AG08396 (cell line): ENCODE measurements at regions not wholly inside any gene's neighbourhood (a gene's known extent, or its start where the extent isn't known, plus 50 kb on each side); places are given as distances from the start of the nearest gene placed in this dataset.
"Not testable (repeated sequence)": the region's sequence is repeated elsewhere in the genome, so short reads cannot be mapped to it uniquely, and the experiment has no call there.

ENCODE experiments used
- DNase-seq: peaks from one replicate; pipeline ENCODE4 v3.0.0; 2012; ENCODE audit warnings: low spot score, mixed read lengths

DNA sequence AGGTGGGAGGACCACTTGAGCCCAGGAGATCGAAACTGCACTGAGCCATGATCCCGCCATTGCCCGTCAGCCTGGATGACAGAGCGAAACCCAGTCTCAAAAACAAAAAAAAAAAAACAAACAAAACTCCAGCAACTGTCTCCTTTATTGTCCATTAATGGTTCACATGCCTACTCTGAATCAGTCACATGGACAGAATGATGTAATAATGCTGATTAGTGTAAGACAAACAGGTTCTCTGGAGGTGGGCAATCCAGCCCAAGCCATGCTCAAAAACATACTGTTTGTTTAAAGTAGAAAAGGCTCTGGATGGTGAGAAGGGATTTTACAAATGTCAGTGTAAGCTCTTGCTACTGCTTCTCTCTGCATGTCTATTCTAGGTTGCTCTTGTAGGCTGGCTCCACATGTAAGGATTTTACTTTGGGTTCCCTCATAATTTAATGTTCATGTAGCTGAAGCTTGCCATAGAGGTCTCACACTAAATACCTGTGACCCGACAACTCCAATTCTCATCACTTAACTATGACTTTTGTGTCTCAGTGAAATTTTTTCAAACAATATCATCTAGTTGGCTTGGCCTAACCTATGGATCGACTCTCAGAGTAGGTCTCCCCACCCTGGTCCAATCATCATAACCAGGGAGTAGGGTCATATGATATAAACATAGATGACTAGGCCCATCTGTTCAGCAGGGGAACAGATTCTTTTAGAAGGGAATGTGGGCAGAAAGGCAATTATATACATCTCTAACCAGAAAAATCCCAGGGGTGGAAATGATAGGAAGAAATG, 83.9 kb upstream of the SLC39A10 start:
- DNase-seq, result no peak

DNA sequence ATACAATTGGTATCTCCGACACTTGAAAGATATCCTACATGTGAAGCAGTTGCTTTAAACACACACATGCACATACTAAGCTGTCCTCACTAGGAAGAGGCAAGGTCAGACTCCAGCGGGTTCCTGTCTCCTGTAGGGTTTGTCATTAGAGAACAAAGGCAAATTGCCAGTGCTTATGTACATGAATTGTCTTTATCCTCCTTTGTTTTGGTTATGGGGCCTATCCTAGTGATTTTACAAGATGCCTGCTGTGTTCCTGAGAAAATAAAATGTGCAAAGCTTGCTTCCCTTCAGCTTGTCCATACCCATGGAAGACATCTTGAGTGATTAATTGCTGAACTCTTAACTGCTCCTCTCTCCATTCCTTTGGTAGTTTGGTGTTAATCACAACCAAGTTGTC, 86.7 kb upstream of the SLC39A10 start:
- no peak for DNase-seq

DNA sequence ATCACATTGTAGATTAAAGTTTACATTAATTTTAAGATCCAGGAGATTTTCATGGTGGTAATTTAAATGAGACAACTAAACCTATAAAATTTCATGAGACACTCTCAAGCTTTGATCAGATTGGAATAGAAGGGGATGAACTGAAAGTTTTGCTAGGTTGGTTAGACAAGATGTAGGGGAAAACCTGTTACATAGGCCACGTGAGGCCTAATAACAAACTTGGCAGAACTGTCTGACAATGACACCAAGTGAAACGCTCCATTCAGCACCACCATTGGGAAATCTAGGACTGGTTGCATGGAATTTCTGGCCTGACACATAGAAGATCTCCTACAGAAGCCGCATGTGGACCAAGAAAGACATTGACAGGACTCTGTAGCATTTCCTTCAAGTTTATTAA, 87.8 kb upstream of the SLC39A10 start:
- DNase-seq, result no peak

DNA sequence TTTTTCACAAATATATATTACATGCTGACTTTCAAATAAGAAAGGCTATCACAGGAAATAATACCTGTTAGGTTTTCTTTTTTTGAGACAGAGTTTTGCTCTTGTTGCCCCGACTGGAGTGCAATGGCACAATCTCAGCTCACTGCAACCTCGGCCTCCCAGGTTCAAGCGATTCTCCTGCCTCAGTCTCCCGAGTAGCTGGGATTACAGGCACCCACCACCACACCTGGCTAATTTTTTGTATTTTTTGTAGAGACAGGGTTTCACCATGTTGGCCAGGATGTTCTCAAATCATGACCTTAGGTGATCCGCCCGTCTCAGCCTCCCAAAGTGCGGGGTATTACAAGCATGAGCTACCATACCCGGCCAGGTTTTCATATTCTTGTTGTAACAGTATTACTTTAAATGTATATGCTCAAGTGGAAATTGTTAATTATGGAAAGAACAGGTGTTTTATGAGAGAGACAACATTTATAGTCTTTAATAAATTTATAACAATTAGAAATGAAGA, 92.3 kb upstream of the SLC39A10 start:
- not testable (repeated sequence) for DNase-seq

DNA sequence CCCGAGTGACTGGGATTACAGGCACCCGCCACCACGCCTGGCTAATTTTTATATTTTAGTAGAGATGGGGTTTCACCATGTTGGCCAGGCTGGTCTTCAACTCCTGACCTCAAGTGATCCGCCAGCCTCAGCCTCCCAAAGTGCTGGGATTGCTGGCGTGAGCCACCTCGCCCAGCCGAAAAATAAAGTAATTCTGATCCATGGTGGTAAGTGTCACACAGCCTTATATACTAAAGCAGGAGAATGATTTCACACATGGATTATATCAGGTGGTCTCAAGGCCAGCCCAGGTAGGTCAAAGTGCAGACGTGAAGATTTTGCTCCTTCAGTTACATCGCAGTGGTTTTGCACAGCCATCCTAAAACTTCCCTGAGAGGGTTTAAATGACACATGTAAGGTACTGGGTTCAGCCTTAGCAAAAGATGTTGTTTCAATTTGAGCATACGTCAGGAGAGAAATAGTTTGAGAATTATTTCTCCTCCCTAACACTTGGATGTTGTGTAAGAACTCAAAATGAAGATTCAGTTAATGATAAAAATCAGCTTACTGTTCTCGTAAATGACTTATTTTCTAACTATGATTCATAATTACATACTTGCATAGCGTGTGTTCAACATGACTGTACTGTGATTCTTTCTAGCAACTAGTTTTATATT, 93.0 kb upstream of the SLC39A10 start:
- DNase-seq, result peak; percentile 63

DNA sequence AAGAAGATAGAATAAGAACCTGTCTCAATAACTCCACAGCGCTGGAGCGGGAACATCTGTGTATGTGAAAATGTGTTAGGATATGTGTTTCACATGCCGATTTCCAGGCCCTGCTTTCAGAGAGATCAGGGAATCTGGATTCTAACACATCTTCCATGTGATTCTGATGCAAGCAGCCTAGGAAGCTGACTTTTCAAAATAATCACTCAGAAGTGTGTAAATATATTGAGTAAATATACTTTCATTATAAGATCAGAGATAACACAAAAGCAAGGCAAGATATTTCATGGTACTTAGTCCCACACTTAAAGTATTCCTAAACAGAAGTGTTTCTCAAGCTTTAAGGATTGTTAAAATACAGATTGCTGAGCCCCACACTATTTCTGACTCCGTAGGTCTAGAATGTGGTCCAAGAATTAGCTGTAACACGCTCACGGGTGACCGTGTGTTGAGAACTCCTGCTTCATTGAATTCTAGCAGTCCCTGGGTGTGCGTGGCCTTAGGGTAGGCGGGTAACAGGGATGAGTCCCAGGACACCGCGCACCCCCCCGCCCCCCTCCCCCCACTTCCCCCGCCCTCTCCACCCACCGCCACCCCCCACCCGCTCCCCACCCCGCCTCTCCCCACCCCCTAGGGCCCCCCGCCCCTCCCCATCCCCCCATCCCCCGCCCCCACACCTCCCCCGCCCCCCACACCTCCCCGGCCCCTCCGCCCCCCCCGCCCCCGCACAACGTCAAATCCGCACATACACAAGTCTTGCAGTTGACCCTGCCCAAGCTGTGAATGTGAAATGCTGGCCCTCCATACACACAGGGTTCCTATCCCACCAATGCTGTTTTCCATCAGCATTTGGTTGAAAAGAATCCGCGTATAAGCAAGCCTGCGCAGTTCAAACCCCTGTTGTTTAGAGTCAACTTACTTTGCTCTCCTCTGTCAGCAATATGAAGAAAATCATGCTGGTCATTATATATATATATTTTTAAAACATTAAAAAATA, 94.2 kb upstream of the SLC39A10 start:
- DNase-seq, result no peak

DNA sequence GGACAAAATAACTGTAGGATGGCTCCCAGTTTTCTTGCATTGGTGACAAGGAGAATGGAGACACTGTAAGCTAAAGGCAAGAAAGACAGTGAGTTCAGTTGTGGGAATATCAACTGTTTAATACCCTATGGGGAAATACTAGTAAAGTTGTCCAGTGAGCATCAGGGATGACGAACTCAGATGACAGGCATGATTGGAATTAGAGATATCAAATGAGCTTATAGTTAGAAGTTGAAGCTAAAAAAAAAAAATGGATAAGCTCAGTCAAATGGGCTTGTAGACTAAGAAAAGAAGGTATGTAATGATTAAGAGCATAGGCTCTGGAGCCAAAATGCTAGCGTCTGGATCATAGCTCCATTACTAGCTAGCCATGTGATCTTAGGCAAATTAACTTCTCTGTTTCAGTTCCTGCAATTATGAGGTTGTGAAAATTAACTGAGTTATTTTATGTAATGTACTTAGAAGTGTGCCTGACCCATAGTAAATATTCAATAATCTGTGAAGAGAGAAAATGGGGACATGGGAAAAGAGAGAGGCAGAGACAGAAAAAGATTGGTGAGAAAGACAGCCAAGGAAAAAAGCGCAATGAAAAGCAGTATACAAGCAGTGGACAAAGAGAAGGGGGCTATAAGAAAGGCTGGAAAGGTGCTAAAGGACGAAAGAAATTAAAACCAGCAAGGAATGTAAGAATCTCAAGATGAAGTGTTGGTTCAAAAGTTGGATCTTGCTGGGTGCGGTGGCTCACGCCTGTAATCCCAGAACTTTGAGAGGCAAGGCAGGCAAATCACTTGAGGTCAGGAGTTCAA, 95.7 kb upstream of the SLC39A10 start:
- DNase-seq, result peak; percentile 80

DNA sequence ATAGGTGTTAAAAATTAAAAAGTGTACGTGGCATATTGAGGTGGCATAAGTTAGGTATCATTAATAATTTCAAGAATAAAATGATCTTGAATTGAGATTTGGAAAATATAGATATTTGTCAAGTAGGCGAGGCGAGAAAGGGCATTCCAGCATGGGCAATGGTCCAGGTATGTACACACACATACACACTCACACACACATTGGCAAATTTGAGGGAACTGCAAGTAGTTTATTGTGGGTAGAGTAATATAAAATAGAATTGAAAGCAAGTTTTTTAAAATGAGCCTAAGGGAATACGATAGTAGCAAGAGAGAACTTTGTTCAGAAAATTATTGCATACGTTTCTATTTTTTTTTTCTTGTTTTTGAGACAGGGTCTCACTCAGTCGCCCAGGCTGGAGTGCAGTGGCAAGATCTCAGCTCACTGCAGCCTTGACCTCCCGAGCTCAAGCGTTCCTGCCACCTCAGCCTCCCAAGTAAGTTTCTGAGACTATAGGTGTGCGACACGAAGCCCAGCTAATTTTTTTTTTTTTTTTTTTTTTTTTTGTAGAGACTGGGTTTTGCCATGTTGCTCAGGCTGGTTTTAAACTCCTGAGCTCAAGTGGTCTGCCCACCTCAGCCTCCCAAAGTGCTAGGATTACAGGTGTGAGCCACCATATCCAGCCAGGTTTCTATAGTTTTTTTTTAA, 96.7 kb upstream of the SLC39A10 start:
- DNase-seq, result no peak

DNA sequence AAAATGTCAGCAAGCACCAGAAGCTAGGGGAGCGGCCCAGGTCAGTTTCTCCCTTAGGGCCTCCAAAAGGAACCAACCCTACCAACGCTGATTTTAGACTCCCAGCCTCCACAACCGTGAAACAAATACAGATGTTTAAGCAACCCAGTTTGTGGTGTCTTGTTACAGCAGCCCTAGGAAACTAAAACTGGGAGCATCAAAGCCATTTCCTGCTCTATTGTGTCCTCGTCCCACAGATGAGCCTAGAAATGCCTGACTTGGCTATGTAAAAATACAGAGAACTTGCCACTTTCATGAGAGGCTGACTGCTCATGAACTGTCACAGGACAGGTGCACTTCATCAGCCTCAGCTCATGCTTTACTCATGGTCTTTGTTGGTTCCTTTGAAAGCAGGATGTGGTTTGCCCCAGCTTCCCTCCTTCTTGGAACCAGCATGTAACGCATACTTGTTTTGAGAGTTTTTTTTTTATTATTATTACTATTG, 97.6 kb upstream of the SLC39A10 start:
- peak; percentile 80 for DNase-seq

DNA sequence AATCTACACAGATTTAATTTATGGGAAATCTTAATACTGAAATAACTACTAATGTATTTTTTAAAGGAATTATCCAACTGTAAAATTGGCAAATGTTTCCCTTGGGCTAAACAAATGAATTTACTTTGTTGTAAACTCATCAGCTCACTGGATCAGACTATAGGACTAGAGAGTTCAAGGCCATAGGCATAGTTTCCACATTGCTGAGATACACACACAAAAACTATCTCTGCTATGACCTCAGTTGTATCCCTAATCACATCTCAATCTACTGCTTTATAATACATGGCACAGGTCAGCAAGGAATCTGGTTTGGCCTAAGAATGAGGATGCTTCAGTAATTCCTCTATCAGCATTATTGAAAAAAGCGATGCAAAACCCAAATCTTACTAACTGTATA, 101.1 kb upstream of the SLC39A10 start:
- DNase-seq, result no peak

DNA sequence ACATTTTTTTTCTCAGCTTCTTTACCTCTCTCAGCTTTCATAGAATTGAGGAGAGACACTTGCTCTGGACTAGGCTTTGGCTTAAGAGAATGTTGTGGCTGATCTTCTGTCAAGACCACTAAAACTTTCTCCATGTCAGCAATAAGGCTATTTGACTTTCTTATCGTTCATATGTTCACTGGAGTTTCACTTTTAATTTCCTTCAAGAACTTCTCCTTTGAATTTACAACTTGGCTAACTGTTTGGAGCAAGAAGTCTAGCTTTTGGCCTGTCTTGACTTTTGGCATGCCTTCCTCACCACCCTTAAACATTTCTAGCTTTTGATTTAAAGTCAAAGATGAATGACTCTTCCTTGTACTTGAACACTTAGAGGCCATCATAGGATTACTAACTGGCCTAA, 104.4 kb upstream of the SLC39A10 start:
- no peak for DNase-seq

DNA sequence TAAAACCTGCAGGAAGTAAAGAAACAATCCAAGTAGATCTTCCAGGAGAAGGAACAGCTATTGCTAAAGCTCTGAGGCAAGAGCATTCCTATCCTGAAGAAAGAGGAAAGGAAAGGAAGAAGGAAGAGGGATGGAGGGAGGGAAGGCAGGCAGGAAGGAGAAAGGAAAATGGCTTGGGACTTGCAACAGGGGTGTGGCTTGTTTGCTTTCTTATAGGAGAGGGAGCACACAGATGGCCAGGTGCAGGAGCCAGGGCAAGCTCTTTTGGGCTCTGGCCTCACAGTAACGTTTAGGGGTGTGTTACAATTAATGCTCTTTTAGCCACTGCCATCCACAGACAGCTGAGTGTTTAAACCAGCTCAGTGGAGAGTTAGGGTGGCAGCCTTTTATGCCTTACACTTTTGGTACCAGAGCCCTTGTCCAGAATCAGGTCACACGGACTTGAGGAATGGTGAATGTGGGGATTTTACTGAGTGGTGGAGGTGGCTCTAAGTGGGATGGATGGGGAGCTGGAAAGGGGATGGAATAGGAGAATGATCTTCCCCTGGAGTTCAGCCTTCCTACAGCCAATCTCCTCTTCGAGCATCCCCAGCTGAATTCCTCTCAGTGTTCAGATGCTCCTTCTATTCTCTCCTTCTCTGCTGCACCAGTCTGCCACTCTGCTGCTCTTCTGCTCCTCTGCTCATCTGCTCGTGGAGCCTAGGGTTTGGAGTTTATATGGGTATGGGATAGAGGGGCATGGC, 108.7 kb upstream of the SLC39A10 start:
- no peak for DNase-seq

DNA sequence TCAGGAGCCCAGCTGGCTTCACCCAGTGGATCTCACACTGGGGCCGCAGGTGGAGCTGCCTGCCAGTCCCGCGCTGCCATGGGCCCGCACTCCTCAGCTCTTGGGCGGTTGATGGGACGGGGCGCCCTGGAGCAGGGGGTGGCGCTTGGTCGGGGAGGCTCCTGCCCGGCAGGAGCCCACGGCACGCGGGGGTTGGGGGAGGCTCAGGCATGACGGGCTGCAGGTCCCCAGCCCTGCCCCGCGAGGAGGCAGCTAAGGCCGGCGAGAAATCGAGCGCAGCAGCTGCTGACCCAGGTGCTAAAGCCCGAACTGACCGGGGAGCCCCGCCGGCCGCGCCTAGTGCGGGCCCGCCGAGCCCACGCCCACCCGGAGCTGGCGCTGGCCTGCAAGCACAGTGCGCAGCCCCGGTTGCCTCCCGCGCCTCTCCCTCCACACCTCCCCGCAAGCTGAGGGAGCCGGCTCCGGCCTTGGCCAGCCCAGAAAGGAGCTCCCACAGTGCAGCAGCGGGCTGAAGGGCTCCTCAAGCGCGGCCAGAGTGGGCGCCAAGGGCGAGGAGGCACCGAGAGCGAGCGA, 109.7 kb upstream of the SLC39A10 start:
- DNase-seq, result not testable (repeated sequence)

DNA sequence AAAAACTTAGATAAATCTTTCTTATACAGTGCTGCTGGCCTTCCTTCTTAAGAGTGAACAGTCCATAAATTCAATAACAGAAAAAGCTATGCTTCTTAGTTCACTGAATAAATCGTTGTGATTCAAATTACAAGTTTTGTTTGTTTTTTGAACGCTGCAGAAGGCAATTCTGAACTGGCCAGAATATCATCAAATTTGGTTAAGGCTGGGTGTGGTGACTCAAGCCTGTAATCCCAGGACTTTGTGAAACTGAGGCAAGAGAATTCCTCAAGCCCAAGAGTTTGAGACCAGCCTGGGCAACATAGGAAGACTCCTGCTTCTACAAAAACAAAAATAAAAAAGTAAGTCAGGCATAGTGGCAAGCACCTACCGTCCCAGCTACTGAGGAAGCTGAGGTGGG, 111.2 kb upstream of the SLC39A10 start:
- no peak for DNase-seq

DNA sequence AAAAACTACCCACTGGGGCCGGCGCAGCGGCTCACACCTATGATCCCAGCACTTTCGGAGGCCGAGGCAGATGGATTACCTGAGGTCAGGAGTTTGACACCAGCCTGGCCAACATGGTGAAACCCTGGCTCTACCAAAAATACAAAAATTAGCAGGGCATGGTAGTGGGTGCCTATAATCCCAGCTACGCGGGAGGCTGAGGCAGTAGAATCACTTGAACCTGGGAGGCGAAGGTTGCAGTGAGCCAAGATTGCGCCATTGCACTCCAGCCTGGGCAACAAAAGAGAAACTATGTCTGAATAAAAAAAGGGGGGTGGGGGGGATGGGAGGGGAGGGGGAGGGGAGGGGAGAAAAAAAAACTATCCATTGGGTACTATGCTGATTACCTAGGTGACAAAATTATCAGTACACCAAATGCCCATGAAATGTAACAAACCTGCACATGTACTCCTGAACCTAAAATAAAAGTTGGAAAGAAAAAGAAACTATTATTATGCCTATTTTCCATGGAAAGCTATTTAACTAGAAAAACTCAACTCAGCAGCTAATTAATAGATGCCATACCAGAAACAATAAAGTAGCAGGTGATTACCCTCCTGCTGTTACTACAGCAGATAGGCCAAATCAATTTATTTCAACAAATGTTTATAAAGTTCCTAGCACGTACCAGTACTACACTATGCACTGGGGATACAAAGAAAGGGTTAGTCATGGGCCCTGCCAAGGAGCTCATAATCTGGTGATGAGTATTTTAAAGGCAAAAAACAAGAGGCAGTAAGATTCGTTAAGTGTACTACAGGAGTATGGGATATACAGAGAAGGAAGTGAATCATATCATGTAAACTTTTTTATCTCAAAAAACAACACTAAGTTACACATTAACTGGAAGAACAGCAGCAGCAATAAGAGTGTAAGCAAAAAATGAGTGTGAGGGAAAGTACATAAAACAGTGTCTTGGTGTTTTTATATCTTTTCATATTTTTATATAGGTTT, 112.8 kb upstream of the SLC39A10 start:
- peak; percentile 62 for DNase-seq

DNA sequence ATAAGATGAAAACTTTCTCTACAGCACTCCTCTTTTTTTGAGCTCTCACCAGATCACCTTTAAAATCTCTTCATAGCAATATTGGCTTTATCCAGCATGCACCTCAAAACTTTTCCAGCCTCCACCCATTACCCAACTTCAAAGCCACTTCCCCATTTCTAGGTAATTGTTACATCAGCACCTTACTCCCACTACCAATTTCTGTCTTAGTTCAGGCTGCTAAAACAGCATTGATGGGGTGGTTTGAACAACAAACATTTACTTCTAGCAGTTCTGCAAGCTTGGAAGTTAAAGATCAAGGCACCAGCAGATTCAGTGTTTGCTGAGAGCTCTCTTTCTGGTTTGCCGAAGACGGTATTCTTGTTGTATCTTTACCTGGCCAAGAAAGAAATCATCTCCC, 114.0 kb upstream of the SLC39A10 start:
- no peak for DNase-seq

DNA sequence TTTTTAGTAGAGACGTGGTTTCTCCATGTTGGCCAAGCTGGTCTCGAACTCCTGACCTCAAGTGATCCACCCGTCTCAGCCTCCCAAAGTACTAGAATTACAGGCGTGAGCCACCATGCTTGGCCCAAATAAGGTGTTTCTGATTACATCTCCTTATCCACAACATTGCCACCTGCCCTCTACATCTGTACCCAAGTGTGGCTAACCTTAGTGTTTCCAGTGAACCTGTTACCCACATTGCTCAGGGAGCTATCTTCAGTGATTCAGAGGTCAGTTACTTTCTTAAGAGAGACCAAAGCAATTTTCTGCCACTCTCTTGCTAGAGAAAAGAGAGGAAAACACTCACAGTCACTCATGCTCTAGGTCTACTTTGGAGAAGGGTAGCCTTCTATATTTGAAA, 115.0 kb upstream of the SLC39A10 start:
- DNase-seq, result no peak

DNA sequence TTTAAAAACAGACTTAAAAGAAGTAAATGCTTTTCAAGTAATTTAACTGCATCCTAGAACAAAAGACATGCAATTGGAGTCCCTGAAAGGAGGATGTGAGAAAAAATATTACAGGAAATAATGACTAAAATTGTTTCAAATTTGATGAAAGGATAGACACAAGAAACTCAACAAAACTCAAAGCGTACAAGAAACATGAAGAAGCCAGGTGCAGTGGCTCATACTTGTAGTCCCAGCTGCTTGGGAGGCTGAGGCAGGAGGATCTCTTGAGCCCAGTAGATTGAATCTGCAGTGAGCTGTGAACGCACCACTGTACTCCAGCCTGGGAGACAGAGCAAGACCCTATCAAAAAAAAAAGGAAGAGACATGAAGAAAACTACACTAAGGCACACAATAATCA, 118.1 kb upstream of the SLC39A10 start:
- DNase-seq, result no peak
